Ovary (tissue), 3 donors: ENCODE measurements at regions not wholly inside any gene's neighbourhood (a gene's known extent, or its start where the extent isn't known, plus 50 kb on each side); places are given as distances from the start of the nearest gene placed in this dataset.

Experiments used
- CTCF ChIP-seq, 3 donors: fragments of 450-650 bp in 2 of 3; fragments of 200-600 bp in 1 of 3; IDR thresholded peaks; one replicate each; pipeline versions ENCODE4 v1.5.1 to v1.8.0; 2016 to 2022; ENCODE audit warnings: antibody characterized with exemption in 3 of 3, mild to moderate bottlenecking in 1 of 3
- POLR2A ChIP-seq: fragments of 450-650 bp; IDR thresholded peaks from one replicate; pipeline ENCODE4 v1.6.1; 2017; ENCODE audit warnings: antibody characterized with exemption, mild to moderate bottlenecking, moderate library complexity
- donor health status: DM: no; HTN: no; CAD: no.

GRCh38 chr6:67558985-67559384 lies 1076.1 kb upstream of the ADGRB3 start:
- TF ChIP-seq CTCF (IDR thresholded peaks at IDR 0.05) (no peak), POLR2A (no peak)
